Upper lobe of right lung (tissue), 1 donor: ENCODE measurements at regions not wholly inside any gene's neighbourhood (a gene's known extent, or its start where the extent isn't known, plus 50 kb on each side); places are given as distances from the start of the nearest gene placed in this dataset.

Source experiments
- ATAC-seq: fragments of 200-7000 bp; cut with Tn5 transposase; one replicate; pipeline ENCODE4 v1.9.1; 2020; ENCODE audit warnings: mild to moderate bottlenecking, moderate library complexity
- DNase-seq: peaks from one replicate; pipeline ENCODE4 v3.0.0-alpha.2; 2020
- H3K27ac ChIP-seq: fragments of 200-600 bp; one replicate; pipeline ENCODE4 v1.8.0; 2022
- H3K27me3 ChIP-seq: fragments of 200-600 bp; one replicate; pipeline ENCODE4 v1.8.0; 2022; ENCODE audit warnings: mild to moderate bottlenecking
- H3K36me3 ChIP-seq: fragments of 200-600 bp; one replicate; pipeline ENCODE4 v1.8.0; 2022
- H3K4me1 ChIP-seq: fragments of 200-600 bp; one replicate; pipeline ENCODE4 v1.8.0; 2022
- H3K4me3 ChIP-seq: fragments of 200-600 bp; one replicate; pipeline ENCODE4 v1.8.0; 2022; ENCODE audit warnings: mild to moderate bottlenecking
- H3K9me3 ChIP-seq: fragments of 200-600 bp; one replicate; pipeline ENCODE4 v1.8.0; 2022
- CTCF ChIP-seq: fragments of 200-600 bp; IDR thresholded peaks from one replicate; pipeline ENCODE4 v1.8.0; 2022; ENCODE audit warnings: antibody characterized with exemption
- intact Hi-C: fragments of 100-400 bp; cut with DNase I; formaldehyde crosslinking; loops from one replicate; pipeline ENCODE4 v1.11.0; 2022
- donor health status: DM: no; HTN: yes; CAD: no; lungs with severe emphysema.

DNA sequence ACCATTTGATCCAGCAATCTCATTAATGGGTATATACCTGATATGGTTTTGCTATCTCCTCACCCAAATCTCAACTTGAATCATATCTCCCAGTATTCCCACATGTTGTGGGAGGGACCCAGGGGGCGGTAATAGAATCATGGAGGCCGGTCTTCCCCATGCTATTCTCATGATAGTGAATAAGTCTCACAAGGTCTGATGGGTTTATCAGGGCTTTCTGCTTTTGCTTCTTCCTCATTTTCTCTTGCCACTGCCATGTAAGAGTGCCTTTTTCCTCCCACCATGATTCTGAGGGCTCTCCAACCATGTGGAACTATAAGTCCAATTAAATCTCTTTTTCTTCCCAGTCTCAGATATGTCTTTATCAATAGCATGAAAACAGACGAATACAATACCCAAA is 74.5 kb upstream of the APC start:
- Histone ChIP-seq H3K36me3 (no peaks in the 10 kb centered on the region), H3K4me1 (no peaks in the 10 kb centered on the region), H3K27ac (no peak overlapping the region), H3K4me3 (no peak overlapping the region), H3K9me3 (no peaks in the 10 kb centered on the region), H3K27me3 (no peaks in the 10 kb centered on the region)
- intact Hi-C loops, result no loop called here
- no peak for ATAC-seq
- DNase-seq, result no peak
- no peak for TF ChIP-seq CTCF

GRCh38 chr5:112668016-112668415 is 69.7 kb upstream of the APC start:
- no peak overlapping the region for H3K27ac ChIP-seq

DNA sequence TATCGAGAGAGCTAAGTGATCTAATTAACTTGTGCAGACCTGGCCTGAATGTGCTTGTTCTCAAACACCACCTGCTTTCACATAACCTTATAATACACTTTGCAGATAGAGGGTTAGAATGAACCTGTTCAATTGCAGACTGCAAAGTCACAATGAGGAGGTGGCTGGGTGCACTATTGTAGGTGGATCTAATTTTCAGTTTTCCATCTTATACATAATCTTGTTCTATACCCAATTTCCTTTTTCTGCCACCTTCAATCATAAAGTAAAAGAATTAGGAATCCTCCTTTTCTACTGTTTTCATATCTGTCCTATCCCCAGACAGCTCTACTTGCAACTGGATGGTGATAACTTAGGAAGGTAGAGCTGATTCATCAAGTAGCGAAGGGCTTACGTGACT is 68.8 kb upstream of the APC start:
- DNase-seq (no peak), ATAC-seq (no peak)
- TF ChIP-seq CTCF, result no peak
- intact Hi-C loops, result no loop called here
- Histone ChIP-seq H3K9me3 (no peaks in the 10 kb centered on the region), H3K36me3 (no peaks in the 10 kb centered on the region), H3K27me3 (no peaks in the 10 kb centered on the region), H3K4me1 (no peaks in the 10 kb centered on the region), H3K27ac (no peak overlapping the region), H3K4me3 (no peak overlapping the region)

More at GRCh38 chr5:112668016-112668415, 69.7 kb upstream of the APC start:
- TF ChIP-seq CTCF, result no peak
- no peaks in the 10 kb centered on the region for H3K9me3 ChIP-seq
- intact Hi-C loops, result no loop called here
- H3K4me1 ChIP-seq, result no peaks in the 10 kb centered on the region
- no peak overlapping the region for H3K4me3 ChIP-seq
- H3K36me3 ChIP-seq, result no peaks in the 10 kb centered on the region
- no peak for ATAC-seq
- no peaks in the 10 kb centered on the region for H3K27me3 ChIP-seq
- no peak for DNase-seq

DNA sequence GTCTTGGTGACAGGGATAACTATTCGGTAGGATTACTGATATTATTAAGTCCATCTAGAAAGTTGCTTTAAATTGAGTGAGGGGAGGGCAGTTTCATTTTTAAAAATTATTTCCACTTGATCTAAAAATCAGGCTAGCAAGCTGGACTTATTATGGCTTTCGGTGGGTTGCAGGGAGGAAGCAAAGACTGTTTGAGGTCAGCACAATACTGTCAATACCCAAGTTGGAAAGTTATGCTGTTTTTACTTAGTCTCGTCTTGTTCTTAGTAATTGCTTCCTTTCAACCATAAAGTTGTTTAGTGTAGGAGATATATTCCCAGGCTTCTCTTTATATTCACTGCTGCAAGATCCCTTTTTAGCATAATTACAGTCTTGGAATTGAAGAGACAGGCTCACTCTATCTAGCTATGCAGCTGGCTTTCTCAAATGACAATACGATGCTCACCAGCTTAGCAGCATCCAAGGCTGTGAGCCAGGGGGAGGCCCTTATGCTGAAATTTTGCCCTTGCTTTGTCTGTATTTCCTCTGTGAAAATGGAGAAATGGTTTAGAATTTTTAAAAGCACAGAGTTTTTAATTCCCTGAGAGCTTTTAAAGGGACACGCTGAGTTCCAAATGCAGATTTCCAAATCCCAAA is 68.2 kb upstream of the APC start:
- ATAC-seq, result no peak
- no peaks in the 10 kb centered on the region for H3K27me3 ChIP-seq

GRCh38 chr5:112671687-112672086 is 66.0 kb upstream of the APC start:
- H3K27me3 ChIP-seq, result no peaks in the 10 kb centered on the region
- H3K4me1 ChIP-seq, result no peaks in the 10 kb centered on the region
- DNase-seq, result no peak
- no peak for ATAC-seq
- H3K27ac ChIP-seq, result no peak overlapping the region
- H3K4me3 ChIP-seq, result no peak overlapping the region
- intact Hi-C loops, result no loop called here
- no peaks in the 10 kb centered on the region for H3K36me3 ChIP-seq
- TF ChIP-seq CTCF, result no peak
- no peaks in the 10 kb centered on the region for H3K9me3 ChIP-seq

More for the DNA sequence above, 68.2 kb upstream of the APC start:
- Histone ChIP-seq H3K9me3 (no peaks in the 10 kb centered on the region), H3K27ac (no peak overlapping the region), H3K4me1 (no peaks in the 10 kb centered on the region), H3K36me3 (no peaks in the 10 kb centered on the region), H3K4me3 (no peak overlapping the region)
- intact Hi-C loops, result no loop called here
- TF ChIP-seq CTCF, result no peak
- DNase-seq, result no peak

DNA sequence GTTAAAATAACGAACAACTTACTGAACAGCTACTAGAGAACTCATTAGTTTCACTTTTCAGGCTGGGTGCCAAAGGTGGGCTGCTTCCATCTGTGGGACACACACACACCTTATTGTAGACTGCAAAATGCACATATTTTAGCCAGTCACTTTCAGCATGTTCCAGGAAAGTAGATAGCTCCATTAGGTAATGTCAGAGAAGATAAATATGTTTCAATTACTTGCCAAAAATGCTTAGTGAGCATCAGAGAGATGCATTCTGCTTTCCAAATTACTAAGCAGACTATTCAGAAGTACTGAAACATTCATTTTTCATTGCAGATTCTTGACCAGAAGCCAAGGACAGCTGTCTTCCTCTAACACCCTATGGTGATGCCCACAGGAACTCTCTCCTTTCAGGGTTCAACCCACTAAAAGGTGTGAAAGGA is 56.2 kb upstream of the APC start:
- intact Hi-C loops, result no loop called here
- ATAC-seq (no peak), DNase-seq (no peak)
- Histone ChIP-seq H3K36me3 (no peaks in the 10 kb centered on the region), H3K9me3 (no peaks in the 10 kb centered on the region), H3K4me3 (no peak overlapping the region), H3K4me1 (no peaks in the 10 kb centered on the region), H3K27me3 (no peaks in the 10 kb centered on the region), H3K27ac (no peak overlapping the region)
- TF ChIP-seq CTCF, result no peak
